Heart left ventricle (tissue), 16 donors: ENCODE measurements at regions not wholly inside any gene's neighbourhood (a gene's known extent, or its start where the extent isn't known, plus 50 kb on each side); places are given as distances from the start of the nearest gene placed in this dataset.

Source experiments
- ATAC-seq, 4 donors: fragments of 200-7000 bp; cut with Tn5 transposase; one replicate each; pipeline ENCODE4 v1.9.1; 2020 to 2022; ENCODE audit warnings: moderate library complexity in 4 of 4, mild to moderate bottlenecking in 3 of 4, moderate number of reproducible peaks in 1 of 4
- DNase-seq, 5 donors: peaks; one replicate each; pipeline ENCODE4 v3.0.0-alpha.2; 2020
- H3K27ac ChIP-seq, 12 donors: fragments of 200-600 bp; sonication (generic) in 4 of 12; one replicate each; pipeline versions ENCODE4 v1.5.0 to v1.8.0; 2016 to 2022; ENCODE audit warnings: mild to moderate bottlenecking in 2 of 12
- H3K27me3 ChIP-seq, 9 donors: fragments of 200-600 bp; sonication (generic) in 2 of 9; one replicate each; pipeline versions ENCODE4 v1.5.1 to v1.8.0; 2016 to 2022; ENCODE audit warnings: mild to moderate bottlenecking in 3 of 9
- H3K36me3 ChIP-seq, 9 donors: fragments of 200-600 bp; sonication (generic) in 2 of 9; one replicate each; pipeline versions ENCODE4 v1.5.0 to v1.8.0; 2018 to 2022; ENCODE audit warnings: mild to moderate bottlenecking in 2 of 9
- H3K4me1 ChIP-seq, 12 donors: fragments of 200-600 bp; sonication (generic) in 4 of 12; one replicate each; pipeline versions ENCODE4 v1.5.0 to v1.8.0; 2016 to 2022; ENCODE audit warnings: mild to moderate bottlenecking in 3 of 12
- H3K4me3 ChIP-seq, 12 donors: fragments of 200-600 bp; sonication (generic) in 4 of 12; one replicate each; pipeline versions ENCODE4 v1.5.0 to v1.8.0; 2017 to 2022; ENCODE audit warnings: mild to moderate bottlenecking in 9 of 12, moderate library complexity in 4 of 12
- H3K9me3 ChIP-seq, 12 donors: fragments of 200-600 bp; sonication (generic) in 4 of 12; one replicate each; pipeline versions ENCODE4 v1.5.0 to v1.8.0; 2016 to 2022; ENCODE audit warnings: mild to moderate bottlenecking in 1 of 12
- CTCF ChIP-seq, 12 donors: fragments of 200-600 bp; sonication (generic) in 4 of 12; IDR thresholded peaks; one replicate each; pipeline versions ENCODE4 v1.5.0 to v1.8.0; 2018 to 2022; ENCODE audit warnings: antibody characterized with exemption in 12 of 12, mild to moderate bottlenecking in 5 of 12
- POLR2A ChIP-seq, 2 donors: fragments of 450-650 bp; IDR thresholded peaks; one replicate each; pipeline ENCODE4 v1.6.1; 2017; ENCODE audit warnings: antibody characterized with exemption in 2 of 2, mild to moderate bottlenecking in 2 of 2, moderate library complexity in 2 of 2
- WGBS, 4 donors: extraction: QIAGEN DNeasy Blood & Tissue Kit in 2 of 4; methylation state at CpG; one replicate each; pipeline versions ENCODE4 v1.1.5 to v1.1.7; 2013 to 2018; 5-methylcytosine and 5-hydroxymethylcytosine counted together
- intact Hi-C, 10 donors: fragments of 100-400 bp; cut with DNase I; formaldehyde crosslinking; loops; one replicate each; pipeline versions ENCODE4 v1.11.1 to v1.14.2; 2022
- donor health status: ischemic (EF 13 %, LVEDD 7.1; RV severe dilation, severe dysfunction).
- donor health status: healthy with polysubstance abuse.
- donor health status: DM: no; HTN: yes; CAD: no.
- donor health status: DM: no; HTN: no; CAD: no.
- donor health status: ischemic (EF 25% LVEDD 6.9; RV normal size, moderate dysfunction).
- donor health status: ischemic (EF 25% LVEDD 5.7; RV mildly dilated, moderate dysfunction).
- donor health status: healthy.
- donor health status: DM: yes; HTN: yes; CAD: no.
- donor health status: ischemic (EF 35%, LVEDD 5.7; RV mildly dilated, moderate dysfunction).
- donor health status: nonischemic (EF 11% LVEDD 7.7; RV severe dilation, severe dysfunction).
- donor health status: DM: yes; HTN: yes; CAD: no.
- donor health status: PGD.
- donor health status: ischemic (EF 29% LVEDD 5.4; RV normal size, mild dysfunction).
- donor health status: nonischemic (EF 23%, LVEDD 6.1; RV moderate dilation, normal function).

- H3K27ac ChIP-seq = no peak overlapping the region
- H3K36me3 ChIP-seq = no peaks in the 10 kb centered on the region
- DNase-seq (no peak), ATAC-seq (no peak)
- 82 to 91% (median 88%) methylated on average over 5 of the region's 5 CpGs for WGBS, 4 donors
- intact Hi-C loops = no loop called here
- no peak overlapping the region for H3K4me3 ChIP-seq
- H3K27me3 ChIP-seq = no peaks in the 10 kb centered on the region
- peaks cover 0 to 13% (median 0%) of the 10 kb centered on the region in 12 donors for H3K4me1 ChIP-seq
- no peaks in the 10 kb centered on the region for H3K9me3 ChIP-seq
- TF ChIP-seq POLR2A (IDR thresholded peaks at IDR 0.05) (no peak), CTCF (IDR thresholded peaks at IDR 0.05) (no peak)
Observed at GRCh38 chr12:107543416-107543815, 142.2 kb upstream of the PWP1 start.

GRCh38 chr12:107543841-107544240 lies 141.8 kb upstream of the PWP1 start:
- Histone ChIP-seq H3K36me3 (no peaks in the 10 kb centered on the region), H3K9me3 (peaks cover 0 to 4% (median 0%) of the 10 kb centered on the region in 12 donors), H3K4me3 (no peak overlapping the region), H3K27me3 (no peaks in the 10 kb centered on the region), H3K4me1 (peaks cover 0 to 13% (median 0%) of the 10 kb centered on the region in 12 donors), H3K27ac (no peak overlapping the region)
- 68 to 79% (median 75%) methylated on average over 3 to 4 of the region's 4 CpGs for WGBS, 4 donors
- intact Hi-C loops = no loop called here
- DNase-seq (no peak), ATAC-seq (no peak)
- TF ChIP-seq POLR2A (IDR thresholded peaks at IDR 0.05) (no peak), CTCF (IDR thresholded peaks at IDR 0.05) (no peak)

- ATAC-seq (peak in 2 of 4 donors; percentile 62 to 64), DNase-seq (no peak)
- no peaks in the 10 kb centered on the region for H3K36me3 ChIP-seq
- peak overlapping the region in 4 of 12 donors; percentile 29 to 57 (median 38) for H3K27ac ChIP-seq
- intact Hi-C loops = no loop called here
- 67 to 78% (median 69%) methylated on average over 2 of the region's 2 CpGs for WGBS, 4 donors
- no peak overlapping the region for H3K4me3 ChIP-seq
- H3K4me1 ChIP-seq = peaks cover 0 to 13% (median 0%) of the 10 kb centered on the region in 12 donors
- H3K9me3 ChIP-seq = peaks cover 0 to 12% (median 0%) of the 10 kb centered on the region in 12 donors
- H3K27me3 ChIP-seq = no peaks in the 10 kb centered on the region
- TF ChIP-seq CTCF (IDR thresholded peaks at IDR 0.05) = no peak
- no peak for TF ChIP-seq POLR2A (IDR thresholded peaks at IDR 0.05)
Observed at GRCh38 chr12:107544937-107545336, 140.7 kb upstream of the PWP1 start.

- ATAC-seq = peak in 3 of 4 donors; percentile 20 to 86 (median 64)
- Histone ChIP-seq H3K27ac (peak overlapping the region in 4 of 12 donors; percentile 29 to 57 (median 38)), H3K36me3 (no peaks in the 10 kb centered on the region), H3K4me3 (peak overlapping the region in 2 of 12 donors; percentile 7 to 15), H3K4me1 (peaks cover 0 to 13% (median 0%) of the 10 kb centered on the region in 12 donors), H3K27me3 (no peaks in the 10 kb centered on the region), H3K9me3 (peaks cover 0 to 12% (median 0%) of the 10 kb centered on the region in 12 donors)
- DNase-seq = peak in 1 of 5 donors; percentile 22
- intact Hi-C loops = no loop called here
- 58 to 72% (median 64%) methylated on average over 6 of the region's 6 CpGs for WGBS, 4 donors
- TF ChIP-seq CTCF (IDR thresholded peaks at IDR 0.05) (no peak), POLR2A (IDR thresholded peaks at IDR 0.05) (no peak)
Observed at GRCh38 chr12:107545737-107546353, 139.8 kb upstream of the PWP1 start.
